ENCODE measurements at regions not wholly inside any gene's neighbourhood (a gene's known extent, or its start where the extent isn't known, plus 50 kb on each side); places are given as distances from the start of the nearest gene placed in this dataset.

DNA sequence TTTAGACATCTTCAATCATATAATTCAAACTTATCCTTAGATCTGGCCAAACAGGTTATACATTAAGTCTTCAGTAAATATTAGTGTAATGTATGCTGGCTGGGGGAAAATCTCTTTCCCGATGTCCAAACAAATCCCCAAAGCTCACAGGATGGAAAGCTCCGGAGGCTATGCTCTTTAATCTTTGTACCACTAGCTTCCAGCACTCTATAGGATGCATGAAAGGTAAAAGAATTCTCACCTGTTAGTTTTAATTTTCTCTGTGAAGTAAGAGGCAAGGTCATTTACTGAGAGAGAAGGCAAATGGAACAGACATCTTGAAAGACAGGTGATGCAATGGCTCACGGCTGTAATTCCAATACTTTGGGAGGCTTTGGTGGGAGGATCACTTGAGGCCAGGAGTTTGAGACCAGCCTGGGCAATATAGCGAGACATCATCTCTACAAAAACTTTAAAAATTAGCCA is 99.8 kb upstream of the KIF5B start (continued):
- TF ChIP-seq ZNF235 (CRISPR knock-in tag; IDR thresholded peaks at IDR 0.05; ENCODE audit: borderline replicate concordance) (no peak), ZNF556 (CRISPR knock-in tag; IDR thresholded peaks at IDR 0.05; ENCODE audit: borderline replicate concordance) (no peak), ZNF788 (CRISPR knock-in tag; IDR thresholded peaks at IDR 0.05; ENCODE audit: borderline replicate concordance) (no peak), ZNF335 (CRISPR knock-in tag; IDR thresholded peaks at IDR 0.05) (no peak), ZNF354B (CRISPR knock-in tag; IDR thresholded peaks at IDR 0.05) (no peak), CCAR2 (optimal IDR thresholded peaks at IDR 0.05; ENCODE audit: low read depth, low read length) (no peak), ZNF44 (CRISPR knock-in tag; IDR thresholded peaks at IDR 0.05) (no peak), ZMYM4 (CRISPR knock-in tag; IDR thresholded peaks at IDR 0.05) (peak; percentile 32; the same call in 1 of the 2 replicates), ZNF75D (CRISPR knock-in tag; IDR thresholded peaks at IDR 0.05; ENCODE audit: borderline replicate concordance) (no peak), ETV6 (CRISPR knock-in tag; conservative IDR thresholded peaks at IDR 0.05) (no peak), ZSCAN9 (CRISPR knock-in tag; IDR thresholded peaks at IDR 0.05; ENCODE audit: borderline replicate concordance) (no peak)
- TF ChIP-seq, protein P1, sequence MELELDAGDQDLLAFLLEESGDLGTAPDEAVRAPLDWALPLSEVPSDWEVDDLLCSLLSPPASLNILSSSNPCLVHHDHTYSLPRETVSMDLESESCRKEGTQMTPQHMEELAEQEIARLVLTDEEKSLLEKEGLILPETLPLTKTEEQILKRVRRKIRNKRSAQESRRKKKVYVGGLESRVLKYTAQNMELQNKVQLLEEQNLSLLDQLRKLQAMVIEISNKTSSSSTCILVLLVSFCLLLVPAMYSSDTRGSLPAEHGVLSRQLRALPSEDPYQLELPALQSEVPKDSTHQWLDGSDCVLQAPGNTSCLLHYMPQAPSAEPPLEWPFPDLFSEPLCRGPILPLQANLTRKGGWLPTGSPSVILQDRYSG (CRISPR knock-in tag; IDR thresholded peaks at IDR 0.05), result no peak
- TF ChIP-seq, protein P2, sequence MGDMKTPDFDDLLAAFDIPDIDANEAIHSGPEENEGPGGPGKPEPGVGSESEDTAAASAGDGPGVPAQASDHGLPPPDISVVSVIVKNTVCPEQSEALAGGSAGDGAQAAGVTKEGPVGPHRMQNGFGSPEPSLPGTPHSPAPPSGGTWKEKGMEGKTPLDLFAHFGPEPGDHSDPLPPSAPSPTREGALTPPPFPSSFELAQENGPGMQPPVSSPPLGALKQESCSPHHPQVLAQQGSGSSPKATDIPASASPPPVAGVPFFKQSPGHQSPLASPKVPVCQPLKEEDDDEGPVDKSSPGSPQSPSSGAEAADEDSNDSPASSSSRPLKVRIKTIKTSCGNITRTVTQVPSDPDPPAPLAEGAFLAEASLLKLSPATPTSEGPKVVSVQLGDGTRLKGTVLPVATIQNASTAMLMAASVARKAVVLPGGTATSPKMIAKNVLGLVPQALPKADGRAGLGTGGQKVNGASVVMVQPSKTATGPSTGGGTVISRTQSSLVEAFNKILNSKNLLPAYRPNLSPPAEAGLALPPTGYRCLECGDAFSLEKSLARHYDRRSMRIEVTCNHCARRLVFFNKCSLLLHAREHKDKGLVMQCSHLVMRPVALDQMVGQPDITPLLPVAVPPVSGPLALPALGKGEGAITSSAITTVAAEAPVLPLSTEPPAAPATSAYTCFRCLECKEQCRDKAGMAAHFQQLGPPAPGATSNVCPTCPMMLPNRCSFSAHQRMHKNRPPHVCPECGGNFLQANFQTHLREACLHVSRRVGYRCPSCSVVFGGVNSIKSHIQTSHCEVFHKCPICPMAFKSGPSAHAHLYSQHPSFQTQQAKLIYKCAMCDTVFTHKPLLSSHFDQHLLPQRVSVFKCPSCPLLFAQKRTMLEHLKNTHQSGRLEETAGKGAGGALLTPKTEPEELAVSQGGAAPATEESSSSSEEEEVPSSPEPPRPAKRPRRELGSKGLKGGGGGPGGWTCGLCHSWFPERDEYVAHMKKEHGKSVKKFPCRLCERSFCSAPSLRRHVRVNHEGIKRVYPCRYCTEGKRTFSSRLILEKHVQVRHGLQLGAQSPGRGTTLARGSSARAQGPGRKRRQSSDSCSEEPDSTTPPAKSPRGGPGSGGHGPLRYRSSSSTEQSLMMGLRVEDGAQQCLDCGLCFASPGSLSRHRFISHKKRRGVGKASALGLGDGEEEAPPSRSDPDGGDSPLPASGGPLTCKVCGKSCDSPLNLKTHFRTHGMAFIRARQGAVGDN (CRISPR knock-in tag; IDR thresholded peaks at IDR 0.05), result no peak
- TF ChIP-seq, protein P3, sequence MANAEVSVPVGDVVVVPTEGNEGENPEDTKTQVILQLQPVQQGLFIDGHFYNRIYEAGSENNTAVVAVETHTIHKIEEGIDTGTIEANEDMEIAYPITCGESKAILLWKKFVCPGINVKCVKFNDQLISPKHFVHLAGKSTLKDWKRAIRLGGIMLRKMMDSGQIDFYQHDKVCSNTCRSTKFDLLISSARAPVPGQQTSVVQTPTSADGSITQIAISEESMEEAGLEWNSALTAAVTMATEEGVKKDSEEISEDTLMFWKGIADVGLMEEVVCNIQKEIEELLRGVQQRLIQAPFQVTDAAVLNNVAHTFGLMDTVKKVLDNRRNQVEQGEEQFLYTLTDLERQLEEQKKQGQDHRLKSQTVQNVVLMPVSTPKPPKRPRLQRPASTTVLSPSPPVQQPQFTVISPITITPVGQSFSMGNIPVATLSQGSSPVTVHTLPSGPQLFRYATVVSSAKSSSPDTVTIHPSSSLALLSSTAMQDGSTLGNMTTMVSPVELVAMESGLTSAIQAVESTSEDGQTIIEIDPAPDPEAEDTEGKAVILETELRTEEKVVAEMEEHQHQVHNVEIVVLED (CRISPR knock-in tag; IDR thresholded peaks at IDR 0.05; ENCODE audit: borderline replicate concordance), result no peak; the same call in 1 of the 2 replicates
- TF ChIP-seq, protein P4, sequence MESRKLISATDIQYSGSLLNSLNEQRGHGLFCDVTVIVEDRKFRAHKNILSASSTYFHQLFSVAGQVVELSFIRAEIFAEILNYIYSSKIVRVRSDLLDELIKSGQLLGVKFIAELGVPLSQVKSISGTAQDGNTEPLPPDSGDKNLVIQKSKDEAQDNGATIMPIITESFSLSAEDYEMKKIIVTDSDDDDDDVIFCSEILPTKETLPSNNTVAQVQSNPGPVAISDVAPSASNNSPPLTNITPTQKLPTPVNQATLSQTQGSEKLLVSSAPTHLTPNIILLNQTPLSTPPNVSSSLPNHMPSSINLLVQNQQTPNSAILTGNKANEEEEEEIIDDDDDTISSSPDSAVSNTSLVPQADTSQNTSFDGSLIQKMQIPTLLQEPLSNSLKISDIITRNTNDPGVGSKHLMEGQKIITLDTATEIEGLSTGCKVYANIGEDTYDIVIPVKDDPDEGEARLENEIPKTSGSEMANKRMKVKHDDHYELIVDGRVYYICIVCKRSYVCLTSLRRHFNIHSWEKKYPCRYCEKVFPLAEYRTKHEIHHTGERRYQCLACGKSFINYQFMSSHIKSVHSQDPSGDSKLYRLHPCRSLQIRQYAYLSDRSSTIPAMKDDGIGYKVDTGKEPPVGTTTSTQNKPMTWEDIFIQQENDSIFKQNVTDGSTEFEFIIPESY (CRISPR knock-in tag; IDR thresholded peaks at IDR 0.05), result no peak
